ENCODE measurements at regions not wholly inside any gene's neighbourhood (a gene's known extent, or its start where the extent isn't known, plus 50 kb on each side); places are given as distances from the start of the nearest gene placed in this dataset.

DNA sequence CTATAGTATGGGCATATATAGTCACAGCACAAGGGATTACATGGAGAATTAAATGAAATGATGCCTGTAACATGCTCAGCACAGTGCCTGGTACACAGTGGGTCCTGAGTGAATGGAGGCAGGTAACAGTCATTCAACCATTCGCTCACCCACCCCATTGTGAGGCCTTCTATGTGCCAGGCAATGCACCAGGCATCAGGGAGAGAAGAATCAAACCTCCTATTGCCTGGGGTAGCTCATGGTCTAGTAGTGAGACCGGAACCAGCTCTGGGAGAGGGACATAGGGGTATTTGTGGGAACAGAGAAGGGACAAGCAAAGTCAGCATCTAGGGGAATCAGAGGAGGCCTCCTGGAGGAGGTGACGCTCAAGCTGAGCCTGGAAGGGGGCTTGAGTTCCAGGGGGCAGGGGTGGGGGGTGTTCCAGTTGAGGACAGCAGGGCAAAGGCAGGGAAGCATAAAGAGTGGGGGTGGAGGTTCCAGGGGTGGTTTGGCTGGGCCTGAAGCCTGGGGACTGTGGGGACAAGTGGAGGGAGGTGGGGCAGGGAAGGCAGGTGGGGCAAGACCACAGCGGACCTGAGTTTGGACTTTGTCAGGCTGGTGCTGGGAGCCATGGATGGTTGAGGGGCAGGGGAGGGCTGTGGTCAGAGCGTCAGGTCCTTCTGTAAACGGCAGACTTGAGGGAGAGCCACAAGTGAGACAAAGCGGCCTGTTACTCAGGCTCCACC lies 591.6 kb downstream of the PTPRU start:
- no peak for TF ChIP-seq CTCF (IDR thresholded peaks at IDR 0.05)
- no peak for DNase-seq
- ATAC-seq, result no peak
- no peak overlapping the region for H3K4me3 ChIP-seq
- no peaks in the 10 kb centered on the region for H3K36me3 ChIP-seq (ENCODE audit: low read depth)
- no peaks in the 10 kb centered on the region for H3K9me3 ChIP-seq
- H3K4me1 ChIP-seq (ENCODE audit: low read depth), result no peaks in the 10 kb centered on the region
- intact Hi-C loops (cut with DNase I, micrococcal nuclease), result no loop called here

GRCh38 chr1:29827237-29827750 lies 591.0 kb downstream of the PTPRU start:
- no peaks in the 10 kb centered on the region for H3K4me1 ChIP-seq (ENCODE audit: low read depth)
- DNase-seq, result no peak
- H3K9me3 ChIP-seq, result no peaks in the 10 kb centered on the region
- H3K36me3 ChIP-seq (ENCODE audit: low read depth), result no peaks in the 10 kb centered on the region
- ATAC-seq, result no peak
- TF ChIP-seq CTCF (IDR thresholded peaks at IDR 0.05), result no peak
- intact Hi-C loops (cut with DNase I, micrococcal nuclease), result no loop called here
- H3K4me3 ChIP-seq, result no peak overlapping the region

DNA sequence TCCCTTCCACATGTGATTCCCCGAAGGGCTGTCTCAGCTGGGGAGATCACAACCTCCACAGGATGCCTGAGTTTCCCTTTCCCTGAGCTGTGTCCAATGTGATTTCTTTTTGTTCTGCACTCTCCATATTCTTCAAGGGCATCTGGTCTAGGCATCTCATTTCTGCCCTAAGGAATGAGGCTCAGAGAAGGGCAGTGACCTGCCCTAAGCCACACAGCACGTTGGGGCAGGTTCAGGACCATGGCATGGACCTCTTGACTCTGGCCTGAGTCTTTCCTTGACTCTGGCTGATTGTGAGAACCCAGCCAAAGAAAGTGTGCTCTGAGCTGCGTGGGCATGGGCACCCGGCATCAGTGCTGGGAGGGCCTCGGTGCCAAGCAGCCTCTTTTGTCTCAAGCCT lies 590.3 kb downstream of the PTPRU start:
- H3K4me1 ChIP-seq (ENCODE audit: low read depth), result no peaks in the 10 kb centered on the region
- intact Hi-C loops (cut with DNase I, micrococcal nuclease), result no loop called here
- no peak for TF ChIP-seq CTCF (IDR thresholded peaks at IDR 0.05)
- H3K4me3 ChIP-seq, result no peak overlapping the region
- no peak for ATAC-seq
- no peaks in the 10 kb centered on the region for H3K36me3 ChIP-seq (ENCODE audit: low read depth)
- H3K9me3 ChIP-seq, result no peaks in the 10 kb centered on the region
- DNase-seq, result no peak

GRCh38 chr1:29825941-29826415 lies 589.7 kb downstream of the PTPRU start:
- Histone ChIP-seq H3K36me3 (ENCODE audit: low read depth) (no peaks in the 10 kb centered on the region), H3K9me3 (no peaks in the 10 kb centered on the region), H3K4me1 (ENCODE audit: low read depth) (no peaks in the 10 kb centered on the region), H3K4me3 (no peak overlapping the region)
- no peak for TF ChIP-seq CTCF (IDR thresholded peaks at IDR 0.05)
- intact Hi-C loops (cut with DNase I, micrococcal nuclease), result no loop called here
- no peak for ATAC-seq
- DNase-seq, result no peak

DNA sequence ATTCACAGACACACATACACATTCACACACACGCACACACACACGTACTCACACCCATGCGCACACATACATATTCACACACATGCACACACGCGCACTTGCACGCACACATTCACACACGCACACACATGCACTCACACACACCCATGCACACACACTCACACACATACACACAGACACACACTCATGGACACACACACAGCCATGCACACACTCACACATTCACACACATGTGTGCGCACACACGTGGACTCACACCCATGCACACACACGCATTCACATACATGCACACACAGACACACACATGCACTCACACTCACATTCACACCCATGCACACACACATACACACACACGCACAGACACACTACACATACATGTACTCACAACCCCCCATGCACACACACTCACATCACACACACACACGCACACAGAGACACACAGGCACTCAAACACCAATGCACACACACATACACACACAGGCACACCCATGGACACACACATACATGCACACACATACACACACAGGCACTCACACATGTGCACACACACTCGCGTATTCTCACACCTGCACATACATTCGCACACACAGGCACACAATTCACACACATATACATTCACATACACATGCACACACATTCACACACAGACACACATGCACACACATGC lies 589.1 kb downstream of the PTPRU start:
- no peaks in the 10 kb centered on the region for H3K9me3 ChIP-seq
- DNase-seq (no peak), ATAC-seq (no peak)
- no peak overlapping the region for H3K4me3 ChIP-seq
- no peaks in the 10 kb centered on the region for H3K36me3 ChIP-seq (ENCODE audit: low read depth)
- intact Hi-C loops (cut with DNase I, micrococcal nuclease), result no loop called here
- no peak for TF ChIP-seq CTCF (IDR thresholded peaks at IDR 0.05)
- H3K4me1 ChIP-seq (ENCODE audit: low read depth), result no peaks in the 10 kb centered on the region

Measured in mucosa of descending colon (tissue), 3 donors.